Loucy (cell line): ENCODE measurements at regions not wholly inside any gene's neighbourhood (a gene's known extent, or its start where the extent isn't known, plus 50 kb on each side); places are given as distances from the start of the nearest gene placed in this dataset.

Experiments
- EZH2phosphoT487 ChIP-seq: fragments of 200-600 bp; IDR thresholded peaks from 2 replicates; pipeline ENCODE4 v1.6.1; 2018; ENCODE audit warnings: antibody characterized with exemption, mild to moderate bottlenecking, moderate library complexity, borderline replicate concordance
- TF ChIP-seq, protein P1 (sequence below): fragments of 200-600 bp; sonication (generic); conservative IDR thresholded peaks from 2 replicates; pipeline ENCODE4 v1.5.1; 2014; ENCODE audit warnings: mild to moderate bottlenecking, antibody characterized with exemption, low read length

DNA sequence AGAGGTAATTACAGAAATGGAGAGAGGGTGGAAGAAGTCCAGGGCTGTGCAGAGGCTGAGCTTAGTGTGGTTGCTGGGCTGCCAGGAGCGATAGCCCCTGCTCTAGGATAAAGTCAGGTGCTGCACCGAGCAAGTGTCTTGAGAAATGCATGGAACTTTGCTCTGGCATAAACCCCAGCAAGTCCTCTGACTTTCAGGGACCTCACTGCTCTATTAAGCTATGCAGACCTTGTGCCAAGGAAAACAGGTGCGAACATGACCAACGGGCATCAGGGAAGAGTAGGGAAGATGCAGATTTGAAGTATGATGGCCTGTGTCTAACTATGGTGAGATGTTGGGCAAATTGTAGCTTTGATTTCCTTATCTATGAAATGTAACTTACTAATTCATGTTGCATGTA, 416.8 kb downstream of the NR2F2 start:
- TF ChIP-seq, protein P1, sequence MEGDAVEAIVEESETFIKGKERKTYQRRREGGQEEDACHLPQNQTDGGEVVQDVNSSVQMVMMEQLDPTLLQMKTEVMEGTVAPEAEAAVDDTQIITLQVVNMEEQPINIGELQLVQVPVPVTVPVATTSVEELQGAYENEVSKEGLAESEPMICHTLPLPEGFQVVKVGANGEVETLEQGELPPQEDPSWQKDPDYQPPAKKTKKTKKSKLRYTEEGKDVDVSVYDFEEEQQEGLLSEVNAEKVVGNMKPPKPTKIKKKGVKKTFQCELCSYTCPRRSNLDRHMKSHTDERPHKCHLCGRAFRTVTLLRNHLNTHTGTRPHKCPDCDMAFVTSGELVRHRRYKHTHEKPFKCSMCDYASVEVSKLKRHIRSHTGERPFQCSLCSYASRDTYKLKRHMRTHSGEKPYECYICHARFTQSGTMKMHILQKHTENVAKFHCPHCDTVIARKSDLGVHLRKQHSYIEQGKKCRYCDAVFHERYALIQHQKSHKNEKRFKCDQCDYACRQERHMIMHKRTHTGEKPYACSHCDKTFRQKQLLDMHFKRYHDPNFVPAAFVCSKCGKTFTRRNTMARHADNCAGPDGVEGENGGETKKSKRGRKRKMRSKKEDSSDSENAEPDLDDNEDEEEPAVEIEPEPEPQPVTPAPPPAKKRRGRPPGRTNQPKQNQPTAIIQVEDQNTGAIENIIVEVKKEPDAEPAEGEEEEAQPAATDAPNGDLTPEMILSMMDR = no peak
- TF ChIP-seq EZH2phosphoT487 = no peak
